COLO829 (cell line): ENCODE measurements at regions not wholly inside any gene's neighbourhood (a gene's known extent, or its start where the extent isn't known, plus 50 kb on each side); places are given as distances from the start of the nearest gene placed in this dataset.
"Not testable (repeated sequence)": the region's sequence is repeated elsewhere in the genome, so short reads cannot be mapped to it uniquely, and the experiment has no call there.

Experiments used
- DNase-seq: peaks from one replicate; pipeline ENCODE4 v3.0.0; 2012; ENCODE audit warnings: low spot score

DNA sequence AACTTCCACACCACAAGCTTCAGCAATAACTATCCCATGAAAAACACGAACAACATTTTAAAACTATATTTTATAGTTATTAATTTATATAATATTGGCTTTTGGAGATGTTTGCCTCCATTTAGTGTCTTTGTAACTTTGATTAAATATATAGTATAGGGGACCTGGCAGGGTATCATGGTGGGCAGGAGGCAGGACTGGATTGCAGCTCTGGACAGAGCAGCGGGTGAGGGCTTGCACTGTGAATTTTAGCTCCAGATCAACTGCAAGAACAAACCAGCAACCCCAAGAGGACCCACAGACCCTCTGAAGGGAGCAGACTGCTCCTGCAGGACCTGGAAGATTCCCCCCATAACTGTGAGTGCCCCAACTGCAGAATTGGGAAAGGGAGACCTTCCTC lies 777.9 kb downstream of the KCNJ2 start:
- no peak for DNase-seq

DNA sequence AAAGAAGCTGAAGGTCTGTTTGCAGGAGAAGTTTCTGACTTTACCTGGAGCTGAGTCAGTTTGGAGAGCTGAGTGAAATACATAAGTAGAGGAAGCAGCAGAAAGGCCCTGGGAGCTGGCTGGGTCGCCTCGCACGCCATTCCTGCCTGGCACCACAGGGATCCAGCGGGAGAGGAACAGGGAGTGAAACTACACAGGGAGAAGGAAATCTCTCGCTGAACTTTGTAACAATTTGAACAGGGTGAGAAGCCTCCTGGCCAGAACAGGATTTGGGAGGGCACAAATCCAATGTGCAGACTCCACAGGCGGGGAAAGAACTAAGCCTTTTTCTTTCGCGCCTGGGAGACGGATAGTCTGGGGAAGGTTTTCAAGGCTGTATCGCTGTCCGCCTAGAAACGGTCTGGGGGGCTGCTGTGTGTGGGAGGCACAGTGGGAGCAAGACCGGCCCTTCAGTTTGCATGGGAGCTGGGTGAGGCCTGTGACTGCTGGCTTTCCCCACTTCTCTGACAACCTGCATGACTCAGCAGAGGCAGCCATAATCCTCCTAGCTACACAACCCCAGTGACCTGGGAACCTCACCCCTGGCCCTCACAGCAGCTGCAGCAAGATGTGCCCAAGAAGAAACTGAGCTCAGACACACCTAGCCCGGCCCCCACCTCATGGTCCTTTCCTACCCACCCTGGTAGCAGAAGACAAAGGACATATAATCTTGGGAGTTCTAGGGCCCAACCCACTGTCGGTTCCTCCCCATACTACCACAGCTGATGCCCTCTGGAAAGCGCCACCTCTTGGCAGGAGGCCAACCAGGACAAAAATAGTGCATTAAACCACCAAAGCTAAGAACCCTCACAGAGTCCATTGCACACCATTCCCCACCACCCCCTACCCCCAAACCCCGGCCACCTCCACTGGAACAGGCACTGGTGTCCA lies 778.6 kb downstream of the KCNJ2 start:
- no peak for DNase-seq

GRCh38 chr17:70953140-70953539 lies 783.8 kb downstream of the KCNJ2 start:
- DNase-seq: not testable (repeated sequence)

DNA sequence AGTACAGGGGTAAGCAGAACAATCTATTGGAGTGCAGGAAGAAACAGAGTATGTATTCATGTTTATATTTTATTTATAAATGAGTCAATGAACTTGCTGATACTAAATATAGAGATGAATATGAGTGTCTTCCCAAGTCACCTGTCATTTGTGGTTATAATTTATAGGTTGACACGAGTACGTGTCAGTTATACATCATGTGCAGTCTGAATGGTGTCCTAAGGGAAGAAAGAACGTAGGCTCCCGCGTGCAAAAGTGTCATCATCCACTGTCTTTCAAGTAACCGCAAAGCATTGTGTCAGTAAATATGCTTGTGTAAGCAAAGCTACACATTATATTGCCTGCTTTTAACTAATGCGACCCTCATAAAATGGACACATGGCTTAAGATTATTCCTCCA lies 786.1 kb downstream of the KCNJ2 start:
- DNase-seq: no peak

DNA sequence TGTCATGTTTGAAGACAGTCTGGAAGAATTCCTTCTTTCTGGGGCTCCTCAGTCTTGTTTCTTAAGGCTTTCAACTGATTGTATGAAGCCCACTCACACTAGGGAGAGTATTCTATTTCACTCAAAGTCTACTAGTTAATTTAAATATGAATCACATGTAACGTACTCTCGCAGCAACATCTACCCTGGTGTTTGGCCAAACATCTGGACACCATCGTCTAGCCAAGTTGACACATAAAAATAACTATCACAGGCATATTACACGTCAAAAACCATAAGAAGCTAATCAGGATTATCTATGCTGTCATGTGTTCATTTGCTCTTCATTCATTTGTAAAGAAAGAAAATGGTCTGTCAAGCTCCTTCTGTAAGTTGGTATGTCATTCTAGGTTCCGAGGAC lies 787.4 kb downstream of the KCNJ2 start:
- DNase-seq: no peak

GRCh38 chr17:70961341-70961740 lies 792.0 kb downstream of the KCNJ2 start:
- no peak for DNase-seq

DNA sequence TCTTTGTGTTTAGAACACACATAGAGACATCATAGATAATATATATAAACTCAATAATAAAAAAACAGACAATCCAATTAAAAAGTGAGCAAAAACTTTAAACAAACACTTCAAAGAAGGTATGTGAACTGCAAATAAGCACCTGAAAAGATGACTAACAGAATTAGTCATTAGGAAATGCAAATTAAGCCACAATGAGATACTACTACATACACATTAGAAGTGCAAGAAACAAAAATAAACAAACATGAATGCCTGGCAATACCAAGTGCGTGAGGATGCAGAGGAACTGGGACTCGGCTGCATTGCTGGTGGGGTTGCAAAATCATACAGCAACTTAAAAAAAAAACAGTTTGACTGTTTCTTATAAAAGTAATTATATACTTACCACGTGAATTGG lies 799.0 kb downstream of the KCNJ2 start:
- DNase-seq: no peak

- no peak for DNase-seq
Observed at GRCh38 chr17:70969521-70970034, 800.2 kb downstream of the KCNJ2 start.

DNA sequence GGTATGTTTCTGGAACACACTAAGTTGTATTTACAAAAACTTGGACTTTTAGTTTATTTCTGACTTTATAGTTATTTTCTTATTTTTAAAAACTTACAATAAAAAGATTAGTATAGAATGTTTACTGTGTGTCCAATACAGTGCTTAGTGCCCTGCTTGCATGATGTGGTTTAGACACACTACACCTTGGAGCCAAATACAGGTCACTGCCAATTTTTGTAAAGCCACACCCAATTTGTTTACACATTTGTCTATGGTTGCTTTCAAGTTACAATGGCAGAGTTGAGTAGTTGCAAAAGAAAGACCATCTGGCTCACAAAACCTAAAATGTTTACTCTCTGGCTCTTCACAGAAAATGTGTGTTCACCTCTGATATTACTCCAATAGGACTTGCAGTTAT lies 807.1 kb downstream of the KCNJ2 start:
- no peak for DNase-seq

DNA sequence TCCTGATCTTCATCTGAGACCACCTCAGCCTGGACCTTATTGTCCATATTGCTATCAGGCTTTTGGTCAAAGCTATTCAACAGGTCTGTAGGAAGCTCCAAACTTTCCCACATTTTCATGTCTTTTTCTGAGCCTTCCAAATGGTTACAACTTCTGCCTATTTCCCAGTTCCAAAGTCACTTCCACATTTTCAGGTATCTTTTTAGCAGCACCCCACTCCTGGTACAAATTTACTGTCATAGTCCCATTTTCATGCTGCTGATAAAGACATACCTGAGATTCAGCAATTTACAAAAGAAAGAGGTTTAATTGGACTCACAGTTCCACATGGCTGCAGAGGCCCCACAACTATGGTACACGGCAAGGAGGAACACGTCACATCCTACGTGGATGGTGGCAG lies 815.5 kb downstream of the KCNJ2 start:
- DNase-seq: no peak

DNA sequence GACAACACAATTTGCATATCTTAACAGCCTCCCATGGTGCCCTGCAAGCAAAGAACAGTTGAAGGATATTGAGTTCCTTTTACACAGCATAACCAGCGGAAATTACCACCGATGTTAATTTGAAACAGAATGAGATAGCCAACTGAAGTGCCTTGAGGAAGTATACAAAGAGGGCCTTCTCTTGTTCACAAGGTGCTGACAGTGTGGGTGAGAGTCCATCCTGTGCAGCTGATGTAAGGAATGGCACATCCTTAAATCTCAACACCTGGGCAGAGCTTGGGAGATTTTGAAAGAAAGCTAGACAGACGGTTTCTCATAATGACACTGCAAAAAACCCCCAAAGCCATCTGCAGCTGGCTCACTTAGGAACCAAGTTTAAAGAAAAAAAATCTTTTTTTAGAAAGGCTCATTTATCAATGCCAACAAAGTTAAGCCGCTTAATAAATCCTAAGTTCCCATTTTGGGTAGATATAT lies 818.6 kb downstream of the KCNJ2 start:
- DNase-seq: no peak

DNA sequence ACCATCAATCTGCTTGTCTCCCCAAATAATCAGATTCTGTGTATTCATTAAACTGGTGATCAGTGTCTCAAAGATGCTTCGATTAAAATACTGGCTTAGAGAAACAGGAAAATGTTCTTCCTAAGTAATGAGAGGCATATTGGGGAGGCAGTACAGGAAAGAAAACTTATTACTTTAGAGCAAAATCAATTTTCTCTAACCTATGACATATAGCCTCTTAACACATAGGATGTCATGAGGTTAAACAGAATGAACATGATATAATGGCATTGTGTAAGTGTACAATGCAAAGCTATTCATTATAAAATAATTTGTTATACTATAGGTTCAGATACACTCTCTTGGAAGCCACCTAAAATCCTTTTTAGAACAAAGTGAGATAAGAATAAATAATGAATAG lies 819.3 kb downstream of the KCNJ2 start:
- no peak for DNase-seq

- DNase-seq: no peak
Observed at GRCh38 chr17:70989280-70989679, 819.9 kb downstream of the KCNJ2 start.

DNA sequence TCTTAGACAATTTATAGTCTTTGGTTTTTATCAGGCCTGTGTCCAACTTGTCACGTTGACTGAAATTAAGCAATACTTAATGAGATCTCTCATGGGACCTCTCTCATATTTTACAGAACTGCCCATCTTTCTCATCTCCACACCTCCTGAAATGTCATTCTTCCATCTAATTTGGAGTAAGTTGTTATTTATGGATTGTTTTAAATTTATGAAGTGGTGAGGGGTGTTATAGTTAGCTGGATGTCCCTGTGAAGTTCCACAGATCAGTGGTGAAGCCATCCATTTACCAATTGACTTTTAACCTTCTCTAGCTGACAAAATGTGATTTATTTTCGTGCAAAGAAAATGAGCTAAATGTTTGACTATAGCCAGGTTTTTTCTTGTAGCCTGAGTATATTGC lies 824.9 kb downstream of the KCNJ2 start:
- no peak for DNase-seq

DNA sequence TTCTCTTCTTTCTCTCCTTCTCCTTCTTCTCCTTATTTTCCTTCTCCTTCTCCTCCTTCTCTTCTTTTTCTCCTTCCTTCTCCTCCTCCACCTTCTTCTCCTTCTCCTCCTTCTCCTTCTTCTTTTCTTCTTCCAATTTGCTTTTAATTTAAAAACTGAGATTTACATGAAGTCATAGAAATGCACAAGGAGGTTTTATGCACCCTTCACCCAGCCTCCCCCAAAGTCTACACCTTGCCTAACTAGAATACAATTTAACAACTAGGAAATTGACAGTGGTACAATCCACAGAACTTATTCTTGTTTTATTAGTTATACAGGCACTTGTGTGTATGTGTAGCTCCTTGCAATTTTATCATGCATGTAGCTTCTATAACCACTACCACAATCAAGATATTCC lies 826.7 kb downstream of the KCNJ2 start:
- no peak for DNase-seq

GRCh38 chr17:71003736-71004135 lies 834.4 kb downstream of the KCNJ2 start:
- DNase-seq: no peak

DNA sequence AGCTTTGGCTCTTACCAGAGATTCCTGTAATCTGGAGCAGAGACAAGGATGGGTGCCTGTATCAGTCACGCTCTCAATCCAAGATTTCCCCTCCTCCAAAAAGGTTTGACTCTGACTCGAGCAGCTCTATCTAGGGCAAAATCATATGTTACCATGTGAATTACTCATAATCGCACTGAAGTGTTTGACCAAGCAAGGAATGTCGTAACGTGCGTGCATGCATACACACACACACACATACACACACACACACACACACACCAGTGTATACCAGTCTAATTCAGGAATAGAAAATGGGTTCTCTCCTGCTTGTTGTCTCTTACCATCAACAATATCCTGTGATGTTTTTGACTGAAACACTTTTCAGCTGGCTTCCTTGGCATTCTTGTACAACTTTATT lies 835.1 kb downstream of the KCNJ2 start:
- DNase-seq: no peak

DNA sequence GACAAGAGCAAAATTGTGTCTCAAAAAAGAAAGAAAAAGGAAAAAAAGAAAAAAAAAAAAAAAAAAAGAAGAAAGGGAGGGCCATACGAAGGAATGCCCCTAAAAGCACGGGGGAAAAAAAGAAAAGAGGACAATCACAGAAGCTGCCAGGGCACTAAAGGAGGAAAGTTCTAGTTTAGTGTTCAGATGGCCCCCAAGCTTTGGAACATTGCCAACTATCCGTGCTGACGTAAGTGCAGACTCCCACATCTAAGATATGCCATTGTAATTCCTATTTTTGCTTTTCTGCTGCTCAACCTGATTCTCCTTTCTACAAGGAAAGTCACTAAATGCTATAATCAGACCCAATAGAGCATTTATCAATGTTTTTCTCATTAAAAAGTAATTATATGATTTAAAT lies 842.1 kb downstream of the KCNJ2 start:
- no peak for DNase-seq

DNA sequence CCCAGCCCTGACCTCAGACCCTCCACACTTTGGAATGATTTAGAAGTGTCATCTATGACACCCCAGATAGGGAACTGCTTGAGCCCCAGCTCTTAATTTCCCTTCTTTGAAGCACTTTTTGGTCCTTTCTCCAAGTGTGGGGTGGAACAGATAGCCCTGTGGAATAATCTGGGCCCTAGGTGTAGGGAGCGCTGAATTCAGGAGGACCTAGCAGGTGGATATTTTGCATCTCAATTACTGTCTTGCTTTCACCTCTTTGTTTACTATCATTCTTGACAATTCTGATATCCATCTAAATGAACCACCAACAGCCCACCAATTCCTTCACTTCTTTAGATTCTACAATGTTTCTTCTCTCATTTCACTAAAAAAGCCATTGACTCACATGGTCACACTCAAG lies 850.4 kb downstream of the KCNJ2 start:
- no peak for DNase-seq

GRCh38 chr17:71022758-71023157 lies 853.4 kb downstream of the KCNJ2 start:
- no peak for DNase-seq

- no peak for DNase-seq
Observed at GRCh38 chr17:71023249-71024030, 854.1 kb downstream of the KCNJ2 start.

GRCh38 chr17:71024172-71024571 lies 854.8 kb downstream of the KCNJ2 start:
- no peak for DNase-seq

- DNase-seq: no peak
Observed at GRCh38 chr17:71024969-71025368, 855.6 kb downstream of the KCNJ2 start.
